ENCODE measurements at regions not wholly inside any gene's neighbourhood (a gene's known extent, or its start where the extent isn't known, plus 50 kb on each side); places are given as distances from the start of the nearest gene placed in this dataset.
"Not testable (repeated sequence)": the region's sequence is repeated elsewhere in the genome, so short reads cannot be mapped to it uniquely, and the experiment has no call there.

- no peak for DNase-seq
- no peaks in the 10 kb centered on the region for H3K9me3 ChIP-seq (ENCODE audit: control insufficient read depth, low read depth, low read length)
- H3K27ac ChIP-seq (ENCODE audit: low read length) = no peak overlapping the region
- H3K36me3 ChIP-seq (ENCODE audit: control insufficient read depth, insufficient read depth, low read length) = no peaks in the 10 kb centered on the region
- H3K4me3 ChIP-seq (ENCODE audit: low read length) = no peak overlapping the region
- H3K4me1 ChIP-seq (ENCODE audit: control insufficient read depth, insufficient read depth, low read length) = no peaks in the 10 kb centered on the region
- WGBS (ENCODE audit: insufficient coverage, low lambda C conversion rate) = no CpG with 5 or more reads among the region's 4 CpGs
- no peaks in the 10 kb centered on the region for H3K27me3 ChIP-seq (ENCODE audit: control insufficient read depth, insufficient read depth, low read length)
Observed at GRCh38 chr3:70471464-70472342, 159.3 kb upstream of the MDFIC2 start.

DNA sequence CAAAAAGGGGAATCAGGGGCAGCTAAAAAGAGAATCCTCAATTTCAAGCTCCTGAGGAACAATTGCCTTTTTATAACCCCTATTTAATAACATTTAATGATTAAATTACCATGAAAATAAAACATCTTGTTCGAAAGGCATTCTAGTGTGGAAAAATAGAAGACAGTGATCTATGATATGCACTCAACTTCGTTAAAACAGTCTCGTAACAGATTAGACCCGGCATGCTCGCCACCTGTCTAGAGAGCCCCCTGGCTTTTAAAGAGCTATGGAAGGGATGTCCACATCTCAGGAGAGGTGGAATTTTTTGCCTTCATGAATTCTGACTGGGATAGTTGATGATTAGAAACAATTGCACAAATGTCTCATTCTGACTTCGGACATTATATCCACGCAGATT is 153.7 kb upstream of the MDFIC2 start:
- no peaks in the 10 kb centered on the region for H3K36me3 ChIP-seq (ENCODE audit: control insufficient read depth, insufficient read depth, low read length)
- WGBS (ENCODE audit: insufficient coverage, low lambda C conversion rate) = 88% methylated on average over 6 of the region's 7 CpGs
- H3K9me3 ChIP-seq (ENCODE audit: control insufficient read depth, low read depth, low read length) = no peaks in the 10 kb centered on the region
- no peak overlapping the region for H3K4me3 ChIP-seq (ENCODE audit: low read length)
- no peak overlapping the region for H3K27ac ChIP-seq (ENCODE audit: low read length)
- no peaks in the 10 kb centered on the region for H3K27me3 ChIP-seq (ENCODE audit: control insufficient read depth, insufficient read depth, low read length)
- DNase-seq = no peak
- no peaks in the 10 kb centered on the region for H3K4me1 ChIP-seq (ENCODE audit: control insufficient read depth, insufficient read depth, low read length)

GRCh38 chr3:70464876-70465275 is 152.4 kb upstream of the MDFIC2 start:
- DNase-seq = no peak
- 90% methylated on average over 3 of the region's 5 CpGs for WGBS (ENCODE audit: insufficient coverage, low lambda C conversion rate)
- no peaks in the 10 kb centered on the region for H3K27me3 ChIP-seq (ENCODE audit: control insufficient read depth, insufficient read depth, low read length)
- no peak overlapping the region for H3K27ac ChIP-seq (ENCODE audit: low read length)
- H3K9me3 ChIP-seq (ENCODE audit: control insufficient read depth, low read depth, low read length) = no peaks in the 10 kb centered on the region
- no peaks in the 10 kb centered on the region for H3K4me1 ChIP-seq (ENCODE audit: control insufficient read depth, insufficient read depth, low read length)
- H3K4me3 ChIP-seq (ENCODE audit: low read length) = no peak overlapping the region
- no peaks in the 10 kb centered on the region for H3K36me3 ChIP-seq (ENCODE audit: control insufficient read depth, insufficient read depth, low read length)

GRCh38 chr3:70464465-70464864 is 152.0 kb upstream of the MDFIC2 start:
- Histone ChIP-seq H3K27ac (ENCODE audit: low read length) (no peak overlapping the region), H3K9me3 (ENCODE audit: control insufficient read depth, low read depth, low read length) (no peaks in the 10 kb centered on the region), H3K4me3 (ENCODE audit: low read length) (no peak overlapping the region), H3K27me3 (ENCODE audit: control insufficient read depth, insufficient read depth, low read length) (no peaks in the 10 kb centered on the region), H3K4me1 (ENCODE audit: control insufficient read depth, insufficient read depth, low read length) (no peaks in the 10 kb centered on the region), H3K36me3 (ENCODE audit: control insufficient read depth, insufficient read depth, low read length) (no peaks in the 10 kb centered on the region)
- 81% methylated on average over 3 of the region's 5 CpGs for WGBS (ENCODE audit: insufficient coverage, low lambda C conversion rate)
- no peak for DNase-seq

GRCh38 chr3:70450220-70450619 is 137.8 kb upstream of the MDFIC2 start:
- H3K9me3 ChIP-seq (ENCODE audit: control insufficient read depth, low read depth, low read length); H3K27ac ChIP-seq (ENCODE audit: low read length); H3K36me3 ChIP-seq (ENCODE audit: control insufficient read depth, insufficient read depth, low read length); H3K4me3 ChIP-seq (ENCODE audit: low read length); H3K4me1 ChIP-seq (ENCODE audit: control insufficient read depth, insufficient read depth, low read length); H3K27me3 ChIP-seq (ENCODE audit: control insufficient read depth, insufficient read depth, low read length); DNase-seq: not testable (repeated sequence)
- WGBS (ENCODE audit: insufficient coverage, low lambda C conversion rate) = no CpG with 5 or more reads among the region's 2 CpGs

DNA sequence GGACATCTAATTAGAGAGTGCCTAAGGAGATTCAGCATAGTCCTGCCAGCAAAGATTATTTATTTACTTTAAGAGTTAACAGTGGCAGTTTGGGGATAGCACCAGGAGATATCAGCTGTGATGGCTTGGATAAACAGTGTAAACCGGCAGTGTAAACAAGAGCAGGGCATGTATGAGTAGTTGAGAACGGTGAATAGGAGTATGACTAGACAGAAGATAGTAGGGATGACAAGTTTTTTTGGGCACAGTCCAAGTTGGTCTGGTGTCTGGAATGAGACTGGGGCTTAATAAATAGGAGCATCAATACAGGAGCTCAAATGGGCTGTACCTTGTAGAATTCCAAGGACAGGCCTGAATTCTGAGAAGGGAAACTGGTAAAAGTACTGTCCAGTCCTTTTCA is 123.0 kb upstream of the MDFIC2 start:
- no CpG with 5 or more reads among the region's 2 CpGs for WGBS (ENCODE audit: insufficient coverage, low lambda C conversion rate)

DNA sequence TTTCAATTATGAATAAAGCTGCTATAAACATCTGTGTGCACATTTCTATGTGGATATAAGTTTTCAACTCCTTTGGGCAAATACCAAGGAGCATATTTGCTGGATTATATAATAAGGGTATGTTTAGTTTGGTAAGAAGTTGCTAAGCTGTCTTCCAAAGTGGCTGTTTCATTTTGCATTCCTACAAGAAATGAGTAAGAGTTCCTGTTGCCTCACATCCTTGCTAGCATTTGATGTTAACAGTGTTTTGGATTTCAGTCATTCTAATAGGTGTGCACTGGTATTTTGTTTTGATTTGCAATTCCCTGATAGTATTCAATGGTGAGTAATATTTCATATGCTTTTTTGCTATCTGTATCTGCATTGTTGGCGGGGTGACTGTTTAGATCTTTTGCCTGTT is 120.7 kb upstream of the MDFIC2 start:
- no peak for DNase-seq
- Histone ChIP-seq H3K4me1 (ENCODE audit: control insufficient read depth, insufficient read depth, low read length) (no peaks in the 10 kb centered on the region), H3K4me3 (ENCODE audit: low read length) (no peak overlapping the region), H3K27me3 (ENCODE audit: control insufficient read depth, insufficient read depth, low read length) (no peaks in the 10 kb centered on the region), H3K27ac (ENCODE audit: low read length) (no peak overlapping the region), H3K9me3 (ENCODE audit: control insufficient read depth, low read depth, low read length) (no peaks in the 10 kb centered on the region), H3K36me3 (ENCODE audit: control insufficient read depth, insufficient read depth, low read length) (no peaks in the 10 kb centered on the region)
- 88% methylated on average over 1 of the region's 1 CpG for WGBS (ENCODE audit: insufficient coverage, low lambda C conversion rate)

More for the DNA sequence above, 123.0 kb upstream of the MDFIC2 start:
- H3K4me3 ChIP-seq (ENCODE audit: low read length); H3K4me1 ChIP-seq (ENCODE audit: control insufficient read depth, insufficient read depth, low read length); DNase-seq; H3K36me3 ChIP-seq (ENCODE audit: control insufficient read depth, insufficient read depth, low read length); H3K27ac ChIP-seq (ENCODE audit: low read length); H3K9me3 ChIP-seq (ENCODE audit: control insufficient read depth, low read depth, low read length); H3K27me3 ChIP-seq (ENCODE audit: control insufficient read depth, insufficient read depth, low read length): not testable (repeated sequence)

DNA sequence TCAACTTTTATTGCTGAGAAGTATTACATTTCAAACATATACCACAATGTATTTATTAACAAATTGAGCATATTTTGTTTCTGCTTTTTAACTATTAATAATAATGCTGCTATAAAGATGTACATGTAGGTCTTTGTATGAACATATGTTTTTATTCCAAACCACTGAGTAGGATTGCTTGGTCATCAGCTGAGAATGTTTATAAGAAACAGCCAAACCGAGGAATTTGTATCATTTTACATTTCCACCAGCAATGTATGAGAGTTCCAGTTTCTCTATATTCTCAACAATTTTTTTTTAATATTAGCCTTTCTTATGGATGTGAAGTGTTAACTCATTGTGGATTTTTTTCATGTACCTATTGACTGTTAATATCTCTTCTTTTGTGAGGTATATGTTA is 119.5 kb upstream of the MDFIC2 start:
- no peaks in the 10 kb centered on the region for H3K27me3 ChIP-seq (ENCODE audit: control insufficient read depth, insufficient read depth, low read length)
- no CpG with 5 or more reads among the region's 1 CpG for WGBS (ENCODE audit: insufficient coverage, low lambda C conversion rate)
- H3K4me3 ChIP-seq (ENCODE audit: low read length) = no peak overlapping the region
- no peak for DNase-seq
- H3K4me1 ChIP-seq (ENCODE audit: control insufficient read depth, insufficient read depth, low read length) = no peaks in the 10 kb centered on the region
- no peaks in the 10 kb centered on the region for H3K9me3 ChIP-seq (ENCODE audit: control insufficient read depth, low read depth, low read length)
- H3K36me3 ChIP-seq (ENCODE audit: control insufficient read depth, insufficient read depth, low read length) = no peaks in the 10 kb centered on the region
- no peak overlapping the region for H3K27ac ChIP-seq (ENCODE audit: low read length)

DNA sequence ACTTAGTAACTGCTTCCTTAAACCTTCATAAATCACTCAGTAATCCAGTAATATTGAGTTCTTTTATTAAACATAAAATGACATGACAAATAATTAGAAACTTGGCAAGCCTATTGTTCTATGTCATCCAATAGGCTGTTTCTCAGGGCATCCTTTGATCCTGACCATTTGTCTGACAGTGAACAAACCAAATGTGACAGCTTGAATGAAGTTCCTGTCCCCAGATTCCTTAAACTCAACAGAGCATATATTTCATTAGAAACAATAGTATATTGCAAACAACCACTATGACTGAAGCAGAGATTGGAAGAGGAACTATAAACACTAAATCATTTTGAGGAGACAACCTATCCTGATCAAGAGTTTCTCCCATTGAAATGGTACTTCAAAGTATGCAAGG is 113.6 kb upstream of the MDFIC2 start:
- Histone ChIP-seq H3K9me3 (ENCODE audit: control insufficient read depth, low read depth, low read length) (no peaks in the 10 kb centered on the region), H3K4me3 (ENCODE audit: low read length) (no peak overlapping the region)
- no peak for DNase-seq

GRCh38 chr3:70421506-70421905 is 109.1 kb upstream of the MDFIC2 start:
- no peaks in the 10 kb centered on the region for H3K9me3 ChIP-seq (ENCODE audit: control insufficient read depth, low read depth, low read length)
- 86% methylated on average over 1 of the region's 4 CpGs for WGBS (ENCODE audit: insufficient coverage, low lambda C conversion rate)
- H3K27me3 ChIP-seq (ENCODE audit: control insufficient read depth, insufficient read depth, low read length) = no peaks in the 10 kb centered on the region
- H3K36me3 ChIP-seq (ENCODE audit: control insufficient read depth, insufficient read depth, low read length) = no peaks in the 10 kb centered on the region
- H3K27ac ChIP-seq (ENCODE audit: low read length) = no peak overlapping the region
- H3K4me1 ChIP-seq (ENCODE audit: control insufficient read depth, insufficient read depth, low read length) = no peaks in the 10 kb centered on the region
- DNase-seq = no peak
- H3K4me3 ChIP-seq (ENCODE audit: low read length) = no peak overlapping the region

More for the DNA sequence above, 113.6 kb upstream of the MDFIC2 start:
- H3K36me3 ChIP-seq (ENCODE audit: control insufficient read depth, insufficient read depth, low read length) = no peaks in the 10 kb centered on the region
- no peaks in the 10 kb centered on the region for H3K4me1 ChIP-seq (ENCODE audit: control insufficient read depth, insufficient read depth, low read length)
- no peak overlapping the region for H3K27ac ChIP-seq (ENCODE audit: low read length)
- H3K27me3 ChIP-seq (ENCODE audit: control insufficient read depth, insufficient read depth, low read length) = no peaks in the 10 kb centered on the region

- Histone ChIP-seq H3K36me3 (ENCODE audit: control insufficient read depth, insufficient read depth, low read length) (no peaks in the 10 kb centered on the region), H3K9me3 (ENCODE audit: control insufficient read depth, low read depth, low read length) (no peaks in the 10 kb centered on the region), H3K4me1 (ENCODE audit: control insufficient read depth, insufficient read depth, low read length) (no peaks in the 10 kb centered on the region), H3K27ac (ENCODE audit: low read length) (no peak overlapping the region), H3K4me3 (ENCODE audit: low read length) (no peak overlapping the region), H3K27me3 (ENCODE audit: control insufficient read depth, insufficient read depth, low read length) (no peaks in the 10 kb centered on the region)
- no peak for DNase-seq
- WGBS (ENCODE audit: insufficient coverage, low lambda C conversion rate) = 90% methylated on average over 1 of the region's 2 CpGs
Observed at GRCh38 chr3:70409018-70409417, 96.6 kb upstream of the MDFIC2 start.
